HepG2 (cell line): ENCODE measurements at regions not wholly inside any gene's neighbourhood (a gene's known extent, or its start where the extent isn't known, plus 50 kb on each side); places are given as distances from the start of the nearest gene placed in this dataset.

Experiments
- ATAC-seq: fragments of 200-7000 bp; cut with Tn5 transposase; 3 replicates; pipeline ENCODE4 v1.9.1; 2020; ENCODE audit warnings: mild to moderate bottlenecking, moderate library complexity
- BruUV-seq: library from RNA; stranded (reverse); fragments of 400-500 nt; replicated peaks from 2 replicates; lab custom pipeline; 2021; lab: Mats Ljungman, UMichigan
- CTCF ChIA-PET: fragments of 300-600 bp; formaldehyde crosslinking; extraction: SDS; loops from one replicate; lab custom pipeline; 2021; ENCODE audit warnings: low total read pairs, inconsistent platforms, low intra/inter-chr PET ratio; lab: Yijun Ruan, JAX
- POLR2A ChIA-PET: fragments of 350-600 bp; sonication (Branson Sonifier 250); formaldehyde crosslinking; loops from one replicate; lab custom pipeline; 2020; ENCODE audit warnings: antibody characterized with exemption, inconsistent platforms; lab: Yijun Ruan, JAX
- DNase-seq: peaks from one replicate; pipeline ENCODE4 v3.0.0-alpha.2; 2015; ENCODE audit warnings: low spot score
- FAIRE-seq: peaks from 3 replicates; lab custom pipeline; 2011; peaks lifted over from hg19 to GRCh38; lab: Jason Lieb, UNC
- H2AFZ ChIP-seq: one replicate; pipeline ENCODE4 v1.6.1; 2011; ENCODE audit warnings: low read length, inconsistent platforms
- H3K27ac ChIP-seq: fragments of 300-600 bp; 3 replicates; pipeline ENCODE4 v1.8.0; 2011; ENCODE audit warnings: mixed run types, mild to moderate bottlenecking, mixed read lengths, low read length, inconsistent platforms; ENCODE audit not compliant: insufficient read depth; ENCODE audit errors: extremely low read length
- H3K27me3 ChIP-seq, 2 experiments: fragments of 200-600 bp in 1 of 2; 2 replicates in 1 of 2; 3 replicates in 1 of 2; pipeline versions ENCODE4 v1.6.0 to v1.8.0; 2011; ENCODE audit warnings: low read length in 2 of 2, mild to moderate bottlenecking in 2 of 2, moderate library complexity in 2 of 2, inconsistent platforms in 1 of 2; ENCODE audit not compliant: insufficient read depth in 2 of 2, control insufficient read depth in 1 of 2
- H3K36me3 ChIP-seq, 2 experiments: fragments of 200-600 bp in 1 of 2; replicated peaks in 1 of 2; 2 replicates in 1 of 2; 3 replicates in 1 of 2; pipeline versions ENCODE4 v1.5.1 to v1.8.0; 2011; ENCODE audit warnings: low read length in 2 of 2, inconsistent platforms in 1 of 2; ENCODE audit not compliant: insufficient read depth in 2 of 2, control insufficient read depth in 1 of 2
- H3K4me1 ChIP-seq: 2 replicates; pipeline ENCODE4 v1.5.1; 2012; ENCODE audit warnings: low read length, inconsistent platforms; ENCODE audit not compliant: insufficient read depth
- H3K4me2 ChIP-seq: 2 replicates; pipeline ENCODE4 v1.6.0; 2011; ENCODE audit warnings: low read depth, low read length, inconsistent platforms
- H3K4me3 ChIP-seq, 3 experiments: fragments of 200-600 bp in 1 of 3; sonication (generic), shearing (Covaris generic) in 1 of 3; replicated peaks in 1 of 3; 2 replicates each; pipeline ENCODE4 v1.5.1; 2011 to 2016; ENCODE audit warnings: low read length in 3 of 3, inconsistent platforms in 2 of 3, low read depth in 2 of 3, mild to moderate bottlenecking in 2 of 3, control low read depth in 1 of 3, mixed read lengths in 1 of 3; ENCODE audit not compliant: insufficient read depth in 1 of 3
- H3K79me2 ChIP-seq: one replicate; pipeline ENCODE4 v1.6.1; 2011; ENCODE audit warnings: low read length, inconsistent platforms; ENCODE audit not compliant: insufficient read depth
- H3K9ac ChIP-seq: 2 replicates; pipeline ENCODE4 v1.6.0; 2011; ENCODE audit warnings: mild to moderate bottlenecking, low read depth, low read length, inconsistent platforms; ENCODE audit not compliant: insufficient read depth
- H3K9me3 ChIP-seq: 2 replicates; pipeline ENCODE4 v1.5.1; 2012; ENCODE audit warnings: mild to moderate bottlenecking, low read length
- H4K20me1 ChIP-seq: 2 replicates; pipeline ENCODE4 v1.6.0; 2011; ENCODE audit warnings: inconsistent platforms, mild to moderate bottlenecking, low read length, moderate library complexity; ENCODE audit not compliant: insufficient read depth
- ATF7 ChIP-seq, 2 experiments: fragments of 450-650 bp in 1 of 2; sonication (generic) in 1 of 2; formaldehyde crosslinking in 1 of 2; IDR thresholded peaks; 2 replicates each; pipeline versions ENCODE4 v1.4.0 to v1.6.1; 2016 to 2020; ENCODE audit warnings: antibody characterized with exemption in 1 of 2, mild to moderate bottlenecking in 1 of 2, missing genetic modification reagents in 1 of 2
- MTA3 ChIP-seq: sonication (generic); formaldehyde crosslinking; IDR thresholded peaks from 2 replicates; pipeline ENCODE4 v1.4.0; 2020; ENCODE audit warnings: missing genetic modification reagents
- ZEB1 ChIP-seq: IDR thresholded peaks from 2 replicates; pipeline ENCODE4 v1.6.1; 2012; ENCODE audit warnings: mild to moderate bottlenecking, low read depth, inconsistent platforms; ENCODE audit not compliant: insufficient replicate concordance
- WGBS: methylation state at CpG from one replicate; pipeline ENCODE4 v1.1.6; 2017; ENCODE audit warnings: low lambda C conversion rate; 5-methylcytosine and 5-hydroxymethylcytosine counted together
- in situ Hi-C: cut with HindIII; loops from 2 replicates; pipeline ENCODE4 v1.10.0; 2017; ENCODE audit warnings: low pct_unique_long_range_greater_than_20kb; ENCODE audit not compliant: extremely low pct_ligation_motif_present
- intact Hi-C: fragments of 100-400 bp; cut with micrococcal nuclease; formaldehyde crosslinking; loops from one replicate; pipeline ENCODE4 v1.10.0; 2022; ENCODE audit not compliant: unreplicated experiment

DNA sequence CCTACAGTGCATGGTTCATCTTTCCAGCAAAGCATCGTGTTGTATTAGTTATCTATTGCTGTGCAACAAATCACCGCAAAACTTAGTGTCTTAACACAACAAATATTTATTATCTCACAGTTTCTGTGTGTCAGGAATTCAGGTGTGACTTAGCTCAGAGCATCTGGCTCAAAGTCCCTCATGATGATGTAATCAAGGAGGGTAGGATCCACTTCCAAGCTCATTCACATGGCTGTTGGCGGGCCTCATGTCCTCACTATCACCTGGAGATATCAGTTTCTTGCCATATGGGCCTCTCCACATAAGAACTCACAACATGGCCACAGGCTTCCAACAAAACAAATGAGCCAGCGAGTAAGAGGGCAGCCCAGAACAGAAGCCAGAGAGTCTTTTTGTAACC is 135.6 kb upstream of the GJB5 start:
- H3K27me3 ChIP-seq = no peaks in the 10 kb centered on the region
- H3K4me3 ChIP-seq = no peak overlapping the region
- H4K20me1 ChIP-seq = no peaks in the 10 kb centered on the region
- intact Hi-C loops (no loop called here), in situ Hi-C loops (no loop called here)
- H3K9me3 ChIP-seq = no peaks in the 10 kb centered on the region
- H2AFZ ChIP-seq = no peak overlapping the region
- 0% methylated on average over 3 of the region's 4 CpGs for WGBS
- BruUV-seq = no TSS peak
- H3K9ac ChIP-seq = no peak overlapping the region
- no peaks in the 10 kb centered on the region for H3K4me1 ChIP-seq
- FAIRE-seq (no peak), ATAC-seq (no peak), DNase-seq (no peak)
- CTCF ChIA-PET = no interaction called here
- POLR2A ChIA-PET = no interaction called here
- no peak overlapping the region for H3K27ac ChIP-seq
- TF ChIP-seq ATF7 (IDR thresholded peaks at IDR 0.05) (peak; percentile 26; the same call in 1 of the 2 replicates), ATF7 (CRISPR knock-in tag; IDR thresholded peaks at IDR 0.05) (no peak), ZEB1 (no peak)
- no peaks in the 10 kb centered on the region for H3K79me2 ChIP-seq
- H3K36me3 ChIP-seq = no peaks in the 10 kb centered on the region
- no peak overlapping the region for H3K4me2 ChIP-seq

DNA sequence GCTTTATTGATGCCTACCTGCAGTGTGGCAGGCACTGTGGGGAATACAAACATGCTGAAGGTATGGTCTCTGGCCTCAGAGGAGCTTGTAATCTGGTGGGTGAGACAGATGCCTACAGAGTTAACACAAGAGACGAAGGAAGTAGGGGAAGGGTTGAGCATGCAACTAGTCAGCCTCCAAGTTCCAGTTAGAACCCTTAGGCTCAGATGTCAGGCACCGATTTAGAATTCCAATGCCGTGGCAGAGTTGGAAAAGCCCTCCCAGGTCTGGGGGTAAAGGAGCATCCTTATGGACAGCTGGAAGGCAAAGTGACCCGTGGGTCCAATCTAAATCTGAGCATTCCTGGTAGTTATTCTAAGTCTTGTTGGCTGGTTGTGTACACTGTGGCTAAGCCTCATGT is 132.9 kb upstream of the GJB5 start:
- intact Hi-C loops = no loop called here
- H3K27ac ChIP-seq = no peak overlapping the region
- no peak for TF ChIP-seq MTA3 (CRISPR knock-in tag)
- TF ChIP-seq, all 625 proteins: peak for 0
- ChIA-PET POLR2A (no interaction called here), CTCF (no interaction called here)
- ATAC-seq = no peak
- no peaks in the 10 kb centered on the region for H3K36me3 ChIP-seq
- no TSS peak for BruUV-seq
- 3% methylated on average over 4 of the region's 4 CpGs for WGBS
- no peak for FAIRE-seq
- H3K4me3 ChIP-seq = no peak overlapping the region
- H3K79me2 ChIP-seq = no peaks in the 10 kb centered on the region
- no peak overlapping the region for H3K9ac ChIP-seq
- no peak overlapping the region for H2AFZ ChIP-seq
- H3K9me3 ChIP-seq = no peaks in the 10 kb centered on the region
- H3K4me1 ChIP-seq = no peaks in the 10 kb centered on the region
- in situ Hi-C loops = no loop called here
- no peaks in the 10 kb centered on the region for H4K20me1 ChIP-seq
- no peak overlapping the region for H3K4me2 ChIP-seq
- H3K27me3 ChIP-seq = no peaks in the 10 kb centered on the region
- no peak for DNase-seq
